K562 (cell line): ENCODE measurements at regions not wholly inside any gene's neighbourhood (a gene's known extent, or its start where the extent isn't known, plus 50 kb on each side); places are given as distances from the start of the nearest gene placed in this dataset.
A peak's percentile ranks its signal among the peaks of the same experiment; 100 is the strongest.

Source experiments
- ATAC-seq: fragments of 200-7000 bp; cut with Tn5 transposase; 3 replicates; pipeline ENCODE4 v1.9.1; 2020; ENCODE audit warnings: moderate library complexity
- BruUV-seq: library from RNA; stranded (reverse); fragments of 400-500 nt; replicated peaks from 2 replicates; lab custom pipeline; 2021; lab: Mats Ljungman, UMichigan
- CTCF ChIA-PET: fragments of 300-600 bp; formaldehyde crosslinking; extraction: SDS; loops from one replicate; lab custom pipeline; 2021; ENCODE audit warnings: low intra/inter-chr PET ratio; lab: Yijun Ruan, JAX
- POLR2A ChIA-PET: fragments of 300-600, 350-650 bp; sonication (Branson Sonifier 250); formaldehyde crosslinking; extraction: SDS; loops from one replicate; lab custom pipeline; 2021; ENCODE audit warnings: antibody characterized with exemption, inconsistent platforms; lab: Yijun Ruan, JAX
- DNase-seq, 4 experiments: peaks; one replicate each; pipeline versions ENCODE4 v3.0.0 to v3.0.0-alpha.2; 2011 to 2018; ENCODE audit warnings: low spot score in 3 of 4, mixed read lengths in 3 of 4; ENCODE audit errors: extremely low read depth in 1 of 4
- FAIRE-seq: peaks from 2 replicates; lab custom pipeline; 2011; peaks lifted over from hg19 to GRCh38; lab: Jason Lieb, UNC
- H2AFZ ChIP-seq: 2 replicates; pipeline ENCODE4 v1.6.0; 2011; ENCODE audit warnings: low read depth, low read length, control low read depth, inconsistent platforms
- H3K27ac ChIP-seq: fragments of 200-600 bp; 3 replicates; pipeline ENCODE4 v1.8.0; 2011; ENCODE audit warnings: low read depth, mild to moderate bottlenecking, control low read depth, inconsistent platforms, low read length, moderate library complexity, mixed read lengths; ENCODE audit errors: extremely low read depth
- H3K27me3 ChIP-seq, 2 experiments: fragments of 300-600 bp in 1 of 2; 2 replicates in 1 of 2; 3 replicates in 1 of 2; pipeline versions ENCODE4 v1.6.0 to v1.8.0; 2011; ENCODE audit warnings: inconsistent platforms in 2 of 2, low read length in 2 of 2, mild to moderate bottlenecking in 1 of 2, mixed read lengths in 1 of 2, moderate library complexity in 1 of 2; ENCODE audit not compliant: control insufficient read depth in 2 of 2, insufficient read depth in 2 of 2
- H3K36me3 ChIP-seq: fragments of 300-600 bp; 3 replicates; pipeline ENCODE4 v1.8.0; 2011; ENCODE audit warnings: mild to moderate bottlenecking, low read length, inconsistent platforms; ENCODE audit not compliant: control insufficient read depth, insufficient read depth
- H3K4me1 ChIP-seq, 2 experiments: fragments of 200-600 bp in 1 of 2; replicated peaks in 1 of 2; 2 replicates in 1 of 2; 3 replicates in 1 of 2; pipeline versions ENCODE4 v1.5.1 to v1.8.0; 2011; ENCODE audit warnings: inconsistent platforms in 2 of 2, low read length in 2 of 2, mild to moderate bottlenecking in 1 of 2, mixed read lengths in 1 of 2, moderate library complexity in 1 of 2; ENCODE audit not compliant: control insufficient read depth in 2 of 2, insufficient read depth in 2 of 2
- H3K4me2 ChIP-seq: 2 replicates; pipeline ENCODE4 v1.6.1; 2011; ENCODE audit warnings: low read length, control low read depth, inconsistent platforms, mixed read lengths; ENCODE audit not compliant: insufficient read depth
- H3K4me3 ChIP-seq: fragments of 200-600 bp; sonication (generic), shearing (Covaris generic); 2 replicates; pipeline ENCODE4 v1.5.1; 2016; ENCODE audit warnings: control low read depth, inconsistent platforms
- H3K79me2 ChIP-seq: fragments of 200-600 bp; 3 replicates; pipeline ENCODE4 v1.8.0; 2011; ENCODE audit warnings: low read length, inconsistent platforms; ENCODE audit not compliant: control insufficient read depth, insufficient read depth
- H3K9ac ChIP-seq, 2 experiments: 2 replicates each; pipeline versions ENCODE4 v1.6.0 to v1.6.1; 2011; ENCODE audit warnings: low read depth in 2 of 2, low read length in 2 of 2, control low read depth in 1 of 2, inconsistent platforms in 1 of 2, mild to moderate bottlenecking in 1 of 2, mixed read lengths in 1 of 2; ENCODE audit not compliant: insufficient read depth in 1 of 2
- H3K9me1 ChIP-seq: one replicate; pipeline ENCODE4 v1.6.0; 2011; ENCODE audit warnings: inconsistent platforms, mild to moderate bottlenecking, low read length, moderate library complexity; ENCODE audit not compliant: control insufficient read depth, insufficient read depth
- H3K9me3 ChIP-seq: replicated peaks from 2 replicates; pipeline ENCODE4 v1.5.1; 2011; ENCODE audit warnings: low read depth, low read length, inconsistent platforms; ENCODE audit not compliant: control insufficient read depth, insufficient read depth
- H4K20me1 ChIP-seq: replicated peaks from 2 replicates; pipeline ENCODE4 v1.6.1; 2011; ENCODE audit warnings: low read length, inconsistent platforms, mixed read lengths; ENCODE audit not compliant: control insufficient read depth, insufficient read depth
- ARID4B ChIP-seq: sonication (generic); formaldehyde crosslinking; IDR thresholded peaks from 2 replicates; pipeline ENCODE4 v1.8.0; 2022; ENCODE audit warnings: mild to moderate bottlenecking, missing genetic modification reagents
- CBFA2T3 ChIP-seq: fragments of 450-650 bp; IDR thresholded peaks from 2 replicates; pipeline ENCODE4 v1.6.1; 2017
- E2F4 ChIP-seq: sonication (generic); formaldehyde crosslinking; IDR thresholded peaks from 2 replicates; pipeline ENCODE4 v1.8.0; 2022; ENCODE audit warnings: mild to moderate bottlenecking, low read depth, missing genetic modification reagents
- MEF2D ChIP-seq: conservative IDR thresholded peaks from 2 replicates; pipeline ENCODE4 v1.6.1; 2016; ENCODE audit warnings: low read depth, missing genetic modification characterization, missing compliant biosample characterization
- TEAD4 ChIP-seq, 2 experiments: sonication (generic) in 1 of 2; formaldehyde crosslinking in 1 of 2; IDR thresholded peaks; 2 replicates each; pipeline versions ENCODE4 v1.6.1 to v1.8.0; 2012 to 2022; ENCODE audit warnings: borderline replicate concordance in 1 of 2, inconsistent platforms in 1 of 2, low read length in 1 of 2, mild to moderate bottlenecking in 1 of 2, missing genetic modification reagents in 1 of 2
- WGBS: fragments of 100-300 bp; shearing (Covaris generic); methylation state at CpG from one replicate; pipeline ENCODE4 v1.1.6; 2016; ENCODE audit warnings: low coverage, mixed read lengths; ENCODE audit not compliant: insufficient coverage; ENCODE audit errors: missing lambda C conversion rate; 5-methylcytosine and 5-hydroxymethylcytosine counted together
- in situ Hi-C: fragments of 300-500 bp; cut with MboI; formaldehyde crosslinking; loops from 4 replicates; pipeline ENCODE4 v1.15.0; 2018; ENCODE audit warnings: inconsistent platforms, mixed read lengths
- intact Hi-C: fragments of 100-400 bp; cut with micrococcal nuclease; formaldehyde crosslinking; loops from 2 replicates; pipeline ENCODE4 v1.14.2; 2022
- TF ChIP-seq, protein P1 (sequence below), 3 experiments: IDR thresholded peaks in 2 of 3; conservative IDR thresholded peaks in 1 of 3; 2 replicates each; pipeline ENCODE4 v1.5.1; 2011 to 2012; ENCODE audit warnings: low read length in 3 of 3, mild to moderate bottlenecking in 3 of 3, control low read depth in 2 of 3, improper control_type of control experiment in 1 of 3, inconsistent platforms in 1 of 3, low read depth in 1 of 3, mixed read lengths in 1 of 3, moderate library complexity in 1 of 3; ENCODE audit not compliant: insufficient read depth in 2 of 3

GRCh38 chr16:85289760-85290625 lies 177.7 kb upstream of the CIBAR2 start:
- no peaks in the 10 kb centered on the region for H3K27me3 ChIP-seq
- no peaks in the 10 kb centered on the region; the same call in 2 of the 3 replicates for H3K79me2 ChIP-seq
- no peak overlapping the region; a peak in 2 of 4 replicates for H3K9ac ChIP-seq
- 0 out of 2 replicates have a peak, but pooled peaks cover 18% of the 10 kb centered on the region for H4K20me1 ChIP-seq
- H2AFZ ChIP-seq = no peak overlapping the region
- H3K9me1 ChIP-seq = no peaks in the 10 kb centered on the region
- ChIA-PET POLR2A (interaction anchor here (0.6 to 1.4 kb wide), 4 partner anchors 10 to 76 kb away, joined by 3 to 6 read pairs (median 4); no protein-coding TSS in a partner anchor), CTCF (interaction anchor here (0.5 kb wide), 1 partner anchor 133 kb away, joined by 3 read pairs; no protein-coding TSS in a partner anchor)
- H3K4me1 ChIP-seq = peaks cover 13 to 43% of the 10 kb centered on the region in 2 experiments
- DNase-seq (peak in 3 of 4 experiments; percentile 41 to 49 (median 48)), ATAC-seq (no peak), FAIRE-seq (peak; percentile 75)
- 76% methylated on average over 21 of the region's 21 CpGs for WGBS
- intact Hi-C loops (no loop called here), in situ Hi-C loops (no loop called here)
- H3K9me3 ChIP-seq = no peaks in the 10 kb centered on the region
- BruUV-seq = no TSS peak
- H3K36me3 ChIP-seq = no peaks in the 10 kb centered on the region; the same call in 2 of the 3 replicates
- H3K4me2 ChIP-seq = no peak overlapping the region
- H3K4me3 ChIP-seq = no peak overlapping the region
- no peak overlapping the region for H3K27ac ChIP-seq
- TF ChIP-seq TEAD4 (IDR thresholded peaks at IDR 0.05; ENCODE audit: low read length) (no peak), TEAD4 (CRISPR knock-in tag; IDR thresholded peaks at IDR 0.05; ENCODE audit: borderline replicate concordance) (peak; percentile 13; the same call in 1 of the 2 replicates), MEF2D (tag) (no peak), ARID4B (CRISPR knock-in tag) (0 out of 2 replicates have a peak, but pooled peaks have one; percentile 27), E2F4 (CRISPR knock-in tag) (peak; percentile 36; the same call in 1 of the 2 replicates), CBFA2T3 (no peak)
- TF ChIP-seq, protein P1, sequence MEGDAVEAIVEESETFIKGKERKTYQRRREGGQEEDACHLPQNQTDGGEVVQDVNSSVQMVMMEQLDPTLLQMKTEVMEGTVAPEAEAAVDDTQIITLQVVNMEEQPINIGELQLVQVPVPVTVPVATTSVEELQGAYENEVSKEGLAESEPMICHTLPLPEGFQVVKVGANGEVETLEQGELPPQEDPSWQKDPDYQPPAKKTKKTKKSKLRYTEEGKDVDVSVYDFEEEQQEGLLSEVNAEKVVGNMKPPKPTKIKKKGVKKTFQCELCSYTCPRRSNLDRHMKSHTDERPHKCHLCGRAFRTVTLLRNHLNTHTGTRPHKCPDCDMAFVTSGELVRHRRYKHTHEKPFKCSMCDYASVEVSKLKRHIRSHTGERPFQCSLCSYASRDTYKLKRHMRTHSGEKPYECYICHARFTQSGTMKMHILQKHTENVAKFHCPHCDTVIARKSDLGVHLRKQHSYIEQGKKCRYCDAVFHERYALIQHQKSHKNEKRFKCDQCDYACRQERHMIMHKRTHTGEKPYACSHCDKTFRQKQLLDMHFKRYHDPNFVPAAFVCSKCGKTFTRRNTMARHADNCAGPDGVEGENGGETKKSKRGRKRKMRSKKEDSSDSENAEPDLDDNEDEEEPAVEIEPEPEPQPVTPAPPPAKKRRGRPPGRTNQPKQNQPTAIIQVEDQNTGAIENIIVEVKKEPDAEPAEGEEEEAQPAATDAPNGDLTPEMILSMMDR (IDR thresholded peaks at IDR 0.05 in 2 of 3, conservative IDR thresholded peaks at IDR 0.05 in 1 of 3; ENCODE audit: insufficient read depth in 2 of 3, low read depth in 1 of 3, low read length in 3 of 3) = 0 out of 6 replicates have a peak, but pooled peaks have one; percentile 10 to 17 (median 11)
- TF ChIP-seq, all 486 proteins: peak for 4
